ENCODE measurements at regions not wholly inside any gene's neighbourhood (a gene's known extent, or its start where the extent isn't known, plus 50 kb on each side); places are given as distances from the start of the nearest gene placed in this dataset.

DNA sequence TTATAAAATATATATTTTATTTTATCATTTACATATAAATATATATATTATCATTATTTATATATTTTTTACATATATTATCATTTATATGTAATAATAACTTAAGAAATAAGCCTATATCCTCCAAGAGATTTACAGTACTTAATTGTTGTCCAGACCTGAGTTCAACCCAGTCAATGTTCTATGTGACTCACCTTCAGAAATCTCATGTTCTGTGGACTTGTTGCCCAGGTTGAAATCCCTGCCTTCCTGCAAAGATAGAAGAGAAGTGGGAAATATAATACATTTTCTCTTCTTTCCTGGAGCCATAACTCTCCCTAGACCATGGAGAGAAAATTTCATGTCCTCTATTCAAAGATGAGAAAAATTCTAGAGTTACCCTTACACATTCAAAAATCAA, 247.3 kb downstream of the PARM1 start:
- TF ChIP-seq POLR2A (IDR thresholded peaks at IDR 0.05; ENCODE audit: low read depth, low read length) (no peak), JUN (IDR thresholded peaks at IDR 0.05; ENCODE audit: borderline replicate concordance, insufficient read depth, insufficient read length, low read depth) (no peak)
- TF ChIP-seq, protein P1, sequence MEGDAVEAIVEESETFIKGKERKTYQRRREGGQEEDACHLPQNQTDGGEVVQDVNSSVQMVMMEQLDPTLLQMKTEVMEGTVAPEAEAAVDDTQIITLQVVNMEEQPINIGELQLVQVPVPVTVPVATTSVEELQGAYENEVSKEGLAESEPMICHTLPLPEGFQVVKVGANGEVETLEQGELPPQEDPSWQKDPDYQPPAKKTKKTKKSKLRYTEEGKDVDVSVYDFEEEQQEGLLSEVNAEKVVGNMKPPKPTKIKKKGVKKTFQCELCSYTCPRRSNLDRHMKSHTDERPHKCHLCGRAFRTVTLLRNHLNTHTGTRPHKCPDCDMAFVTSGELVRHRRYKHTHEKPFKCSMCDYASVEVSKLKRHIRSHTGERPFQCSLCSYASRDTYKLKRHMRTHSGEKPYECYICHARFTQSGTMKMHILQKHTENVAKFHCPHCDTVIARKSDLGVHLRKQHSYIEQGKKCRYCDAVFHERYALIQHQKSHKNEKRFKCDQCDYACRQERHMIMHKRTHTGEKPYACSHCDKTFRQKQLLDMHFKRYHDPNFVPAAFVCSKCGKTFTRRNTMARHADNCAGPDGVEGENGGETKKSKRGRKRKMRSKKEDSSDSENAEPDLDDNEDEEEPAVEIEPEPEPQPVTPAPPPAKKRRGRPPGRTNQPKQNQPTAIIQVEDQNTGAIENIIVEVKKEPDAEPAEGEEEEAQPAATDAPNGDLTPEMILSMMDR (IDR thresholded peaks at IDR 0.05; ENCODE audit: extremely low read depth in 1 of 2, insufficient read depth in 1 of 2, low read depth in 1 of 2, low read length in 2 of 2) = no peak

All from endothelial cell of umbilical vein (primary cell).